ENCODE measurements at regions not wholly inside any gene's neighbourhood (a gene's known extent, or its start where the extent isn't known, plus 50 kb on each side); places are given as distances from the start of the nearest gene placed in this dataset.

DNA sequence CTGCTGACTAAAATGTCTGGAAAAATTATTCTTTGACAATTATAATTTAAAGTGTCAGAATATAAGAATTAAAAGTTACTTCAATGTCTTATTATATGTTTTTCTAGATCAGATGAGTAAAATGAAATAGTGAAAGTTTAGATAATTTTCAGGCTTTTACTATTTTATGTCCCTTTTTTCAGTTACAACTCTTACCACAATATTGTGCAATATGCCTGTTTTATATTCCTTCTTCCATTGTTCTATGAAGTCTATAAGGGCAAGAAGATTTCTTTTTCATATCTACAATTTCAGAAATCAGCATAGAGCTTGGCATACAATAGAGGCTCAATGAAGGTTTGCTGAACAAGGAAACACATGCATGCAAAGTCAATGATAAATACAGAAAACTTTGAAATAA, 401.2 kb upstream of the HTR1E start:
- TF ChIP-seq, protein P1, sequence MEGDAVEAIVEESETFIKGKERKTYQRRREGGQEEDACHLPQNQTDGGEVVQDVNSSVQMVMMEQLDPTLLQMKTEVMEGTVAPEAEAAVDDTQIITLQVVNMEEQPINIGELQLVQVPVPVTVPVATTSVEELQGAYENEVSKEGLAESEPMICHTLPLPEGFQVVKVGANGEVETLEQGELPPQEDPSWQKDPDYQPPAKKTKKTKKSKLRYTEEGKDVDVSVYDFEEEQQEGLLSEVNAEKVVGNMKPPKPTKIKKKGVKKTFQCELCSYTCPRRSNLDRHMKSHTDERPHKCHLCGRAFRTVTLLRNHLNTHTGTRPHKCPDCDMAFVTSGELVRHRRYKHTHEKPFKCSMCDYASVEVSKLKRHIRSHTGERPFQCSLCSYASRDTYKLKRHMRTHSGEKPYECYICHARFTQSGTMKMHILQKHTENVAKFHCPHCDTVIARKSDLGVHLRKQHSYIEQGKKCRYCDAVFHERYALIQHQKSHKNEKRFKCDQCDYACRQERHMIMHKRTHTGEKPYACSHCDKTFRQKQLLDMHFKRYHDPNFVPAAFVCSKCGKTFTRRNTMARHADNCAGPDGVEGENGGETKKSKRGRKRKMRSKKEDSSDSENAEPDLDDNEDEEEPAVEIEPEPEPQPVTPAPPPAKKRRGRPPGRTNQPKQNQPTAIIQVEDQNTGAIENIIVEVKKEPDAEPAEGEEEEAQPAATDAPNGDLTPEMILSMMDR (IDR thresholded peaks at IDR 0.05): no peak
- no peak for TF ChIP-seq POLR2A (IDR thresholded peaks at IDR 0.05)
